ENCODE measurements at regions not wholly inside any gene's neighbourhood (a gene's known extent, or its start where the extent isn't known, plus 50 kb on each side); places are given as distances from the start of the nearest gene placed in this dataset.

DNA sequence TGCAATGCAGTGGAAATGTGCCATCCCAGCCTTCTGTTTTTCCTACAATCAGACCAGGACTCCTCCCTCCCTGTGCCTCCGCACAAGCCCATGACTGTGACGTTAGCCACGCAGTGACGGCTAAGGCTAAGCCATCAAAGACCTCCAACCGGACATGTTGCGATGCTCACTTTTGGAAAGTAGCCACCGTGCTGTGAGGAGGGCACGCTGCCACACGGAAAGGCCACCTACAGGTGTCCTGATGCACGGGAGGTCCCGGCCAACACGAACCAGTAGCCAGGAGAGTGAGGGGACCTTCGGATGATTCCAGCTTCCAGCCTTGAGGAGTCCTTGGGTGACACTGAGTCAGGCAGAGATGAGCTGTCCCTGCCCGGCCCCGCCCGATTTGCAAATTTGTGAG lies 53.9 kb downstream of the FOXL1 start:
- in situ Hi-C loops (cut with MboI; ENCODE audit: low sequenced_read_pairs): no loop called here

GRCh38 chr16:86632944-86633343 lies 54.6 kb downstream of the FOXL1 start:
- in situ Hi-C loops (cut with MboI; ENCODE audit: low sequenced_read_pairs): no loop called here

- in situ Hi-C loops (cut with MboI; ENCODE audit: low sequenced_read_pairs): no loop called here
These were observed 55.9 kb downstream of the FOXL1 start for GRCh38 chr16:86634292-86634691.

- in situ Hi-C loops (cut with MboI; ENCODE audit: low sequenced_read_pairs): no loop called here
These were observed 57.0 kb downstream of the FOXL1 start for GRCh38 chr16:86635176-86635876.

GRCh38 chr16:86635926-86636325 lies 57.6 kb downstream of the FOXL1 start:
- in situ Hi-C loops (cut with MboI; ENCODE audit: low sequenced_read_pairs): no loop called here

GRCh38 chr16:86637744-86638143 lies 59.4 kb downstream of the FOXL1 start:
- in situ Hi-C loops (cut with MboI; ENCODE audit: low sequenced_read_pairs): no loop called here

DNA sequence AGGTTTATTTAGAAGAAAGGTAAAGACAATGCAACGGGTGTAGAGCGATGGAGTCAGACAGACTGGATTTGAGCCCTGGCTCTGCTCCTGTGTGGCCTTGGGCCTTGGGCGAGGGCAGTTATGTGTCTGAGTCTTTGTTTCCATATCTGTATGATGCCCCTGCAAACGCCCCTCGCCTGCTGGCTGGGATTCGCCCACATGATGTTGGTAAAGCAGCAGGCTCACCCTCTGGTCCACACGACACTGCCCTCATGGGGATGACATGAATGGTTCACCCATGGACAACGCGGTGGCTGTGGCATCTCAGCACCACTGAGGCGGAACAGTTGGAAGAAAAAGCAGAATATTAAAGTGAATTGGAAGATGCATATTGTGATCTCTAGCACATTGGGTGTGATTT lies 60.3 kb downstream of the FOXL1 start:
- in situ Hi-C loops (cut with MboI; ENCODE audit: low sequenced_read_pairs): no loop called here

DNA sequence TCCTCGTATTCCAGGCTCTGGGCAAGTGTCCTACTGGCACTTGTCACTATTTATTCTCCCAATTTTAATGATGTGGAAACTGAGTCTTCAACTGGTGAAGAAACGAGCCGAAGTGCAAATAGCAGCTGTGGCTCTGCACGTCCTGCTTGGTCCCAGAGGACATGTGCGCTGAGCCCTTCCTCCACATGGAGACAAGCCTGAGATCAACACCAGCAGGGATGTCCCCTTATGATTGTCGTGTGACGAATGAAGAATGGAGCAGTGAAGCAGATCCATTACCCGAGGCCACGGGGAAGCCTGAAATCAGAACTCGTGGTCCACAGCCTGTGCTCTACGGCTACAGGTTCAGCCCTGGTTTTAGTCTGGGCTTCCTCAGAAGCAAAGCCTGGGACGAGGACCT lies 61.0 kb downstream of the FOXL1 start:
- in situ Hi-C loops (cut with MboI; ENCODE audit: low sequenced_read_pairs): no loop called here

- in situ Hi-C loops (cut with MboI; ENCODE audit: low sequenced_read_pairs): no loop called here
These were observed 62.0 kb downstream of the FOXL1 start for GRCh38 chr16:86640265-86640843.

GRCh38 chr16:86642087-86642486 lies 63.7 kb downstream of the FOXL1 start:
- in situ Hi-C loops (cut with MboI; ENCODE audit: low sequenced_read_pairs): no loop called here

DNA sequence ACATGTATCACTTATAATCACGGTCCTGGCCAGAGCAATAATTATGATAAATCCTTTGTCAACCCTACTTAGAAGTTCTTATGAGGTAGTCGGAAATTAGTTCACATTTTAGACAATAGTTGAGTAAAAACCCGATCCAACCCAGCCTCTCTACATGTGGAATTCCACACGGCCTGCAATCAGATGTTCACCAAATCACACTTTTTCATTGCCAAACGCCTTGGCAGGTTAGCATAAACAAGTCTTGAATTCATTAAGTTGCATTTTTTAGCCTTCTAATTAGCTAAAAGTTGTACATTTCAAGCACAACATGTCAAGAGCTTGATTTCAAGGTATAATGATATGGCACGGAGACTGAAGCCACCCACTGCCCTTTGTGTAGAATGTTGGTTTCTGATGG lies 65.3 kb downstream of the FOXL1 start:
- in situ Hi-C loops (cut with MboI; ENCODE audit: low sequenced_read_pairs): no loop called here

- in situ Hi-C loops (cut with MboI; ENCODE audit: low sequenced_read_pairs): no loop called here
These were observed 69.2 kb downstream of the FOXL1 start for GRCh38 chr16:86647561-86647960.

GRCh38 chr16:86649875-86650274 lies 71.5 kb downstream of the FOXL1 start:
- in situ Hi-C loops (cut with MboI; ENCODE audit: low sequenced_read_pairs): no loop called here

GRCh38 chr16:86651013-86651627 lies 72.8 kb downstream of the FOXL1 start:
- in situ Hi-C loops (cut with MboI; ENCODE audit: low sequenced_read_pairs): no loop called here

GRCh38 chr16:86651823-86652222 lies 73.5 kb downstream of the FOXL1 start:
- in situ Hi-C loops (cut with MboI; ENCODE audit: low sequenced_read_pairs): no loop called here

DNA sequence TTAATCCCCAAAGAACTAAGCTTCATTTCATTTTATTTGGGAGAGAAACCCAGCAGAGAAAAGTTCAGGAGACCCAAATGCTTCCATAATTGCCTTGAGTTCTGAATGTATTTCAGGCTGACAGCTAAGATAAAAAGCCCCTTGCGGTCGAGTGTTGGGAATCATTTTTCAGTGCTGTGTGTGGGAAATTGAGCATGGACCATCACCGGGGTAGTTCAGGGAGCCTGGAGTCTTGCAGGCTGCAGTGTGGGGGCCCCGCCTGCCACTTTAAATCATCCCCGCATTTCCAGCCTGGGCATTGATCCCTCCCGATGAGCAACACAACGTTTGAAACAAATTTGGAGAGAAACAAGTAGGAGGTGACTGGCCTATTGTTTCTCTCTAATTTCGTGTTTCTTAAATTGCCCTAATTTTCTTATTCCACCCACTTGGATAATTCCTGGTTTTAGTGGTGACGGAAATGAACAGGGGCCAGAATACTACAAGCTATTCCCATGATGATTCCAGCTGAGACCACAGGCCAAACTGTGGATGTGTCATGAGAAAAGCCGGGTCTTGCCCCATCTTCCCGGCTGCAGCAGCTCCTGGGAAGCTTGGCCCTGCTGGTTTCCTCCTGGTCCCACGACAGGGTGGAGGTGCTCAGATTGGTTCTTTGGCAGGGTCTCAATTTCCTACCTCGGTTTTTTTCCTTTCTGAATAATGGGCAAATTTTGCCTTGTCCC lies 75.1 kb downstream of the FOXL1 start:
- in situ Hi-C loops (cut with MboI; ENCODE audit: low sequenced_read_pairs): no loop called here

DNA sequence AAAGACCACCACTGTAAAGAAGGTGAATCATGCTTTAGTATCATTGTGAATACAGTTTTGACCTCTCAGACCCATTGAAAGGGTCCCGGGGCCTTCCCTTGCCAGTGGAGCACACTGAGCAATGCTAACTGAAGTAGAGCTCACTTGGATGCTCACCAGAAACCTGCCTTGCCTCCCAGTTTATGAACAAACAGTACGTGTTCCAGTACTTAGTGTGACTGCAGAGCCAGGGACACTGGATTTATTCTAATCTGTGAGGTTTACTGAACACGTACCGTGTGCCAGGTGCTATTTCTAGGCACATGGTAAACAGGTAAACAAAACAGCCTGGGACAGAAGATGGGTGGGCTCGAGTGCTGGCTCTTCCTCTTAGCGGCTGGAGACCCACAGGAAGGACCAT lies 79.6 kb downstream of the FOXL1 start:
- in situ Hi-C loops (cut with MboI; ENCODE audit: low sequenced_read_pairs): no loop called here

GRCh38 chr16:86660623-86661022 lies 82.3 kb downstream of the FOXL1 start:
- in situ Hi-C loops (cut with MboI; ENCODE audit: low sequenced_read_pairs): no loop called here

- in situ Hi-C loops (cut with MboI; ENCODE audit: low sequenced_read_pairs): no loop called here
These were observed 83.4 kb downstream of the FOXL1 start for GRCh38 chr16:86661706-86662105.

DNA sequence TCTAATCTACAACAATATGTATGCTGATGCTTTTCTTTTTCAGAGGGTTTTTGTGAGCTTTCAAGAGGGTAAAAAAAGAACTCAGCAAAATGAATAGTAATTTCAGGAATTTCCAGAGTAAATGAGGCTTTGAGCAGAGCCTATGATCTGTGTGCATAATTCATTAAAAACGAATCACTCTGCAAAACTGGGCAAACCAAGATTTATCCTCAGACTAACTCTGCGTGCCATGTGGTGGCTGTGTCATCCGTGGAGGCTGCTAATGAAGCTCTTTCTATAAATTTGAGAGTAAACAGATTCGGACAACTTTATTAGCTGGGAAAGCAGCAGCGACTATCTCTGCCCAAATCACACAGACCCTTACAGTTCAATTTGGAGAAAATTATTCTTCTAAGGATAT lies 83.8 kb downstream of the FOXL1 start:
- in situ Hi-C loops (cut with MboI; ENCODE audit: low sequenced_read_pairs): no loop called here

- in situ Hi-C loops (cut with MboI; ENCODE audit: low sequenced_read_pairs): no loop called here
These were observed 84.4 kb downstream of the FOXL1 start for GRCh38 chr16:86662740-86663139.
